ENCODE measurements at regions not wholly inside any gene's neighbourhood (a gene's known extent, or its start where the extent isn't known, plus 50 kb on each side); places are given as distances from the start of the nearest gene placed in this dataset.

GRCh38 chr1:62946511-62946910, 162.6 kb downstream of the ATG4C start:
- no peak for TF ChIP-seq ZNF274 (IDR thresholded peaks at IDR 0.05; ENCODE audit: low read depth, low read length)
- no peak for TF ChIP-seq YY1 (IDR thresholded peaks at IDR 0.05; ENCODE audit: insufficient read depth, insufficient read length)

Measured in NT2/D1 (cell line).